ENCODE measurements at regions not wholly inside any gene's neighbourhood (a gene's known extent, or its start where the extent isn't known, plus 50 kb on each side); places are given as distances from the start of the nearest gene placed in this dataset.

- TF ChIP-seq, protein P1, sequence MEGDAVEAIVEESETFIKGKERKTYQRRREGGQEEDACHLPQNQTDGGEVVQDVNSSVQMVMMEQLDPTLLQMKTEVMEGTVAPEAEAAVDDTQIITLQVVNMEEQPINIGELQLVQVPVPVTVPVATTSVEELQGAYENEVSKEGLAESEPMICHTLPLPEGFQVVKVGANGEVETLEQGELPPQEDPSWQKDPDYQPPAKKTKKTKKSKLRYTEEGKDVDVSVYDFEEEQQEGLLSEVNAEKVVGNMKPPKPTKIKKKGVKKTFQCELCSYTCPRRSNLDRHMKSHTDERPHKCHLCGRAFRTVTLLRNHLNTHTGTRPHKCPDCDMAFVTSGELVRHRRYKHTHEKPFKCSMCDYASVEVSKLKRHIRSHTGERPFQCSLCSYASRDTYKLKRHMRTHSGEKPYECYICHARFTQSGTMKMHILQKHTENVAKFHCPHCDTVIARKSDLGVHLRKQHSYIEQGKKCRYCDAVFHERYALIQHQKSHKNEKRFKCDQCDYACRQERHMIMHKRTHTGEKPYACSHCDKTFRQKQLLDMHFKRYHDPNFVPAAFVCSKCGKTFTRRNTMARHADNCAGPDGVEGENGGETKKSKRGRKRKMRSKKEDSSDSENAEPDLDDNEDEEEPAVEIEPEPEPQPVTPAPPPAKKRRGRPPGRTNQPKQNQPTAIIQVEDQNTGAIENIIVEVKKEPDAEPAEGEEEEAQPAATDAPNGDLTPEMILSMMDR (optimal IDR thresholded peaks at IDR 0.05 in 1 of 3, IDR thresholded peaks at IDR 0.05 in 1 of 3, conservative IDR thresholded peaks at IDR 0.05 in 1 of 3; ENCODE audit: extremely low read depth in 1 of 3, insufficient read depth in 2 of 3, low read length in 3 of 3): no peak
- no peak for TF ChIP-seq EZH2 (IDR thresholded peaks at IDR 0.05; ENCODE audit: low read length)
Measured at GRCh38 chr2:67717692-67718091, 320.6 kb downstream of the ETAA1 start.
